ENCODE measurements at regions not wholly inside any gene's neighbourhood (a gene's known extent, or its start where the extent isn't known, plus 50 kb on each side); places are given as distances from the start of the nearest gene placed in this dataset.

DNA sequence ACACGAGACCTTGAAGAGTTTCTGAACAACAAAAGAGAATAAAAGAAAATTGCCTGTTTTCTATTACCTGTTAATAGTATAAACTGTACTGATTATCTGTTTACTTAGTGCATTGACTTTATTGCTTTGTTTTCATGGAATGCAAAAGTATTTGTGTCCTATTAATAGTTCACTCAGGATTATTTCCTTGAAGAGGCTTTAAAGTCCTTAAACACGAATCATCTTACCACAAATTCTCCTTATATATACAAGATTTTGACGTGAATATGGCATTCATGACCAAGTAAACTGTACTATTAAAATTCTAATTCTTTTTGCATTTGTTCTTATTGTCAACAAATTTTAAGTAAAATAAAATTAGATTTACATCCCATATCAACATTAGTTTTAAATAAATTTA, 513.0 kb downstream of the NTRK3 start:
- TF ChIP-seq AHR (CRISPR knock-in tag; IDR thresholded peaks at IDR 0.05) (no peak), SMC3 (IDR thresholded peaks at IDR 0.05; ENCODE audit: low read length) (no peak), ZBTB21 (CRISPR knock-in tag; IDR thresholded peaks at IDR 0.05) (no peak), EEA1 (CRISPR knock-in tag; IDR thresholded peaks at IDR 0.05; ENCODE audit: borderline replicate concordance) (no peak), POLR2A (IDR thresholded peaks at IDR 0.05; ENCODE audit: insufficient read depth in 1 of 2, low read depth in 2 of 2, low read length in 2 of 2) (no peak), TAF1 (CRISPR knock-in tag; IDR thresholded peaks at IDR 0.05) (no peak), KLF16 (CRISPR knock-in tag; IDR thresholded peaks at IDR 0.05) (no peak), NCOR1 (IDR thresholded peaks at IDR 0.05; ENCODE audit: borderline replicate concordance, low read length) (no peak)
- TF ChIP-seq, protein P1, sequence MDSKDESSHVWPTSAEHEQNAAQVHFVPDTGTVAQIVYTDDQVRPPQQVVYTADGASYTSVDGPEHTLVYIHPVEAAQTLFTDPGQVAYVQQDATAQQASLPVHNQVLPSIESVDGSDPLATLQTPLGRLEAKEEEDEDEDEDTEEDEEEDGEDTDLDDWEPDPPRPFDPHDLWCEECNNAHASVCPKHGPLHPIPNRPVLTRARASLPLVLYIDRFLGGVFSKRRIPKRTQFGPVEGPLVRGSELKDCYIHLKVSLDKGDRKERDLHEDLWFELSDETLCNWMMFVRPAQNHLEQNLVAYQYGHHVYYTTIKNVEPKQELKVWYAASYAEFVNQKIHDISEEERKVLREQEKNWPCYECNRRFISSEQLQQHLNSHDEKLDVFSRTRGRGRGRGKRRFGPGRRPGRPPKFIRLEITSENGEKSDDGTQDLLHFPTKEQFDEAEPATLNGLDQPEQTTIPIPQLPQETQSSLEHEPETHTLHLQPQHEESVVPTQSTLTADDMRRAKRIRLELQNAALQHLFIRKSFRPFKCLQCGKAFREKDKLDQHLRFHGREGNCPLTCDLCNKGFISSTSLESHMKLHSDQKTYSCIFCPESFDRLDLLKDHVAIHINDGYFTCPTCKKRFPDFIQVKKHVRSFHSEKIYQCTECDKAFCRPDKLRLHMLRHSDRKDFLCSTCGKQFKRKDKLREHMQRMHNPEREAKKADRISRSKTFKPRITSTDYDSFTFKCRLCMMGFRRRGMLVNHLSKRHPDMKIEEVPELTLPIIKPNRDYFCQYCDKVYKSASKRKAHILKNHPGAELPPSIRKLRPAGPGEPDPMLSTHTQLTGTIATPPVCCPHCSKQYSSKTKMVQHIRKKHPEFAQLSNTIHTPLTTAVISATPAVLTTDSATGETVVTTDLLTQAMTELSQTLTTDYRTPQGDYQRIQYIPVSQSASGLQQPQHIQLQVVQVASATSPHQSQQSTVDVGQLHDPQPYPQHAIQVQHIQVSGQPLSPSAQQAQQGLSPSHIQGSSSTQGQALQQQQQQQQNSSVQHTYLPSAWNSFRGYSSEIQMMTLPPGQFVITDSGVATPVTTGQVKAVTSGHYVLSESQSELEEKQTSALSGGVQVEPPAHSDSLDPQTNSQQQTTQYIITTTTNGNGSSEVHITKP (CRISPR knock-in tag; IDR thresholded peaks at IDR 0.05; ENCODE audit: low read depth) = no peak
- TF ChIP-seq, protein P2, sequence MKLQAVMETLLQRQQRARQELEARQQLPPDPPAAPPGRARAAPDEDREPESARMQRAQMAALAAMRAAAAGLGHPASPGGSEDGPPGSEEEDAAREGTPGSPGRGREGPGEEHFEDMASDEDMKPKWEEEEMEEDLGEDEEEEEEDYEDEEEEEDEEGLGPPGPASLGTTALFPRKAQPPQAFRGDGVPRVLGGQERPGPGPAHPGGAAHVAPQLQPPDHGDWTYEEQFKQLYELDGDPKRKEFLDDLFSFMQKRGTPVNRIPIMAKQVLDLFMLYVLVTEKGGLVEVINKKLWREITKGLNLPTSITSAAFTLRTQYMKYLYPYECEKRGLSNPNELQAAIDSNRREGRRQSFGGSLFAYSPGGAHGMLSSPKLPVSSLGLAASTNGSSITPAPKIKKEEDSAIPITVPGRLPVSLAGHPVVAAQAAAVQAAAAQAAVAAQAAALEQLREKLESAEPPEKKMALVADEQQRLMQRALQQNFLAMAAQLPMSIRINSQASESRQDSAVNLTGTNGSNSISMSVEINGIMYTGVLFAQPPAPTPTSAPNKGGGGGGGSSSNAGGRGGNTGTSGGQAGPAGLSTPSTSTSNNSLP (IDR thresholded peaks at IDR 0.05; ENCODE audit: low read depth, low read length) = no peak

All from HepG2 (cell line).